22Rv1 (cell line): ENCODE measurements at regions not wholly inside any gene's neighbourhood (a gene's known extent, or its start where the extent isn't known, plus 50 kb on each side); places are given as distances from the start of the nearest gene placed in this dataset.

Experiments used
- H3K27ac ChIP-seq: fragments of 450-650 bp; 2 replicates; pipeline ENCODE4 v1.5.1; 2017
- CTCF ChIP-seq: fragments of 450-650 bp; IDR thresholded peaks from 2 replicates; pipeline ENCODE4 v1.5.1; 2017; ENCODE audit warnings: mild to moderate bottlenecking
- ZFX ChIP-seq: fragments of 450-650 bp; IDR thresholded peaks from 2 replicates; pipeline ENCODE4 v1.6.1; 2017; ENCODE audit warnings: antibody characterized with exemption, borderline replicate concordance

- TF ChIP-seq CTCF, result no peak
- TF ChIP-seq ZFX, result no peak
- H3K27ac ChIP-seq, result no peak overlapping the region
Observed at GRCh38 chr11:22037505-22037904, 155.4 kb upstream of the ANO5 start.

GRCh38 chr11:22041039-22041438 lies 151.8 kb upstream of the ANO5 start:
- no peak for TF ChIP-seq CTCF
- no peak for TF ChIP-seq ZFX

GRCh38 chr11:22042081-22042480 lies 150.8 kb upstream of the ANO5 start:
- TF ChIP-seq CTCF, result no peak
- TF ChIP-seq ZFX, result no peak
- no peak overlapping the region for H3K27ac ChIP-seq

More at GRCh38 chr11:22041039-22041438, 151.8 kb upstream of the ANO5 start:
- H3K27ac ChIP-seq, result no peak overlapping the region

- H3K27ac ChIP-seq, result no peak overlapping the region
- TF ChIP-seq CTCF (no peak), ZFX (no peak)
Observed at GRCh38 chr11:22044126-22044525, 148.8 kb upstream of the ANO5 start.

GRCh38 chr11:22049276-22049675 lies 143.6 kb upstream of the ANO5 start:
- TF ChIP-seq CTCF (no peak), ZFX (no peak)
- H3K27ac ChIP-seq, result no peak overlapping the region

GRCh38 chr11:22065472-22065871 lies 127.4 kb upstream of the ANO5 start:
- H3K27ac ChIP-seq, result no peak overlapping the region
- TF ChIP-seq ZFX (no peak), CTCF (no peak)

GRCh38 chr11:22069844-22070243 lies 123.0 kb upstream of the ANO5 start:
- no peak overlapping the region for H3K27ac ChIP-seq
- no peak for TF ChIP-seq ZFX
- TF ChIP-seq CTCF, result no peak
